Activated T-cell treated with anti-CD3 and anti-CD28 coated beads for 24 hours (primary cell): ENCODE measurements at regions not wholly inside any gene's neighbourhood (a gene's known extent, or its start where the extent isn't known, plus 50 kb on each side); places are given as distances from the start of the nearest gene placed in this dataset.
"Not testable (repeated sequence)": the region's sequence is repeated elsewhere in the genome, so short reads cannot be mapped to it uniquely, and the experiment has no call there.

Source experiments
- DNase-seq: peaks from one replicate; pipeline ENCODE4 v3.0.0-alpha.2; 2020; ENCODE audit warnings: low read depth

DNA sequence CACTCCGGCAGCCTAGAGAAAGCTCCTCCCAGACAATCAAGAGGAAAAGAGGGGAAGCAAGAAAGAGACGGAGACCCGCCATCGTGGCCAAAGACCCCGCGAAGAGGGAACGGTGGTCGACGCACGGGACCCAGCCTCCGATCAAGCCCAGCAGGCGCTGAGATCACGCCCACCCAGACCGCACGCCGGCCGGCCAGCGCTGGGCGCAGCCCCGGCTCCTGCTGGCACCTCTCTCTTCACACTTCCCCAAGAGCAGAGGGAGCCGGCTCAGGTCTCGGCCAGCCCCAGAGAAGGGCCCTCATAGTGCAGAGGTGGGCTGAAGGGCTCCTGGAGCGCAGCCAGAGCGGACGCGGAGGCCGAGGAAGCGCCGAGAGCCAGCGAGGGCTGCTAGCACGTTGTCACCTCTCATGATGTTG lies 918.4 kb upstream of the ADAMTS5 start:
- no peak for DNase-seq

- not testable (repeated sequence) for DNase-seq
Observed at GRCh38 chr21:27881331-27881730, 914.4 kb upstream of the ADAMTS5 start.

- not testable (repeated sequence) for DNase-seq
Observed at GRCh38 chr21:27872411-27872810, 905.5 kb upstream of the ADAMTS5 start.

DNA sequence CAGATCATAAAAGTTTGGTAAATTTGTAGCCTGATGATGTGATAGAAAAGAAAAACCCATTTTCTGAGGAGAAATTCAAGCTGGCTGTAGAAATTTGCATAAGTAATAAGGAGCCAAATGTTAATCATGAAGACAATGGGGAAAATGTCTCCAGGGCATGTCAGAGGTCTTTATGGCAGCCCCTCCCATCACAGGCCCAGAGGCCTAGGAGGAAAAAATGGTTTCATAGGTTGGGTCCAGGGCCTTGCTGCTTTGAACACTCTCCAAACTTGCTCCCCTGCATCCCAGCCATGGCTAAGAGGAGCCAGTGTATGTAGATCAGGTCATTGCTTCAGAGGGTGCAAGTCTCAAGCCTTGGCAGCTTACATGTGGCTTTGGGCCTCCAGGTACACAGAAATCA lies 903.9 kb upstream of the ADAMTS5 start:
- DNase-seq, result not testable (repeated sequence)

- not testable (repeated sequence) for DNase-seq
Observed at GRCh38 chr21:27860314-27860955, 893.5 kb upstream of the ADAMTS5 start.

GRCh38 chr21:27858053-27858825 lies 891.4 kb upstream of the ADAMTS5 start:
- DNase-seq, result not testable (repeated sequence)

DNA sequence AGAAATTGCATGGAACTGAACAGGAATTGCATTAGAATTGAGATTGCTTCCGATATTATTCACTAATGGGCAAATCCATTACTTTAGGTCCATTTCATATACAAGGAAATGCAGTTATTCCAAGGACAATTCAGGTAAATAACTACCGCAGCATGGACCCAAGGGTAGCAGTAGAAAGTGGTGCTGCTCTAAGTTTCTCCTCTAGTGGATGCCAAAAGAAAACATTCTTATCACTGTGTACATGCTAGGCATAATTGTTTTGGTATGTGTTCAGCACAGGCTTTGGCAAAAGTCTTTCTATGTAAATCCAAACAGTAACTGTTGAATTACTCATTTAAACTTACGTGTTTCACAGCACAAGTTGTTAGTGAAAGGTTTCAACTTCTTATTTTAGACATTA lies 890.1 kb upstream of the ADAMTS5 start:
- not testable (repeated sequence) for DNase-seq

- no peak for DNase-seq
Observed at GRCh38 chr21:27841084-27841672, 874.3 kb upstream of the ADAMTS5 start.

GRCh38 chr21:27840262-27840661 lies 873.4 kb upstream of the ADAMTS5 start:
- no peak for DNase-seq

DNA sequence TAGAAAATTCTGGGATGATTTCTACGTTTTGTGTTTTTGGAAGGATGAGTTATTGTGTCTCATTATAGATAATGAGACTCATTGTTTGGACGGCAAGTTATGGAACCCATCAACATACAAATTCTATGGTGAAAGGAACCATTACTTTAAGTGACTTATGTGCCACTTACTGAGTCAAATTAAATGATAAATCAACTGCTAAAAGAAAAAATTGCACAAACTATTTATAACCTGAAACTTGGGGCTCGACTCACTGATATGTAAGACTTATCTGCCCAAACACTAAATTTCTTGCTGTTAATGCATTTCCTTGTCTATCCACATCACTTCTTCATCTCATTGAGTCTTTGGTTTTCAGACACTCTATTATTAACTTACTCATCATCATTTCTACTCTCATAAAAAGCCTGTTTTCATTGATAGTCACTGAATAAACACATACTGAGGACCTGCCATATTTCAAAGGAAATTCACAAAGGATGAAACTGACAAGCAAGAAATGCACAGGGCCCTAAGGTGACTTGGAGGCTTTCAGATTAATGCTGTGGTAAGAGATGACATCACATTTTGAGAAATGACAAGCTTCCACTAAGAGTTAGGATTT lies 872.7 kb upstream of the ADAMTS5 start:
- no peak for DNase-seq

DNA sequence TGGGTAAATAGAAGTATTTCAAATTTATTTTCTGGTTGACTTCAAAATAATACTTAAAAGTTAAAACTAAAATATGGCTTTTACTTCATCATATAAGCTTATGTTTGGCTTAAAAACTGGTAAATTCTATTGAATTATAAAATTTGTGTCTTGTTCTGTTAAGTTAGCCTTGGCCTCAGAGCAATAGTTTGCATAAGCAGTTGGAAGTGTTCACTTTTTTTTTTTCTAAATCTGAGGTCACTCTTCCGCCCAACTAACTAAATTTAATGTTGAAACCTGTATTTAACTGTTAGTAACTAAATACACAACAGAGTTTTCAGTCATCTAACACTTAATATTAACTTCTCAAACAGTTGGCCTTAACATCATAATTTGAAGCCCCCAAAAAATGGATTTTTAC lies 871.7 kb upstream of the ADAMTS5 start:
- DNase-seq, result no peak

- no peak for DNase-seq
Observed at GRCh38 chr21:27837936-27838335, 871.0 kb upstream of the ADAMTS5 start.

DNA sequence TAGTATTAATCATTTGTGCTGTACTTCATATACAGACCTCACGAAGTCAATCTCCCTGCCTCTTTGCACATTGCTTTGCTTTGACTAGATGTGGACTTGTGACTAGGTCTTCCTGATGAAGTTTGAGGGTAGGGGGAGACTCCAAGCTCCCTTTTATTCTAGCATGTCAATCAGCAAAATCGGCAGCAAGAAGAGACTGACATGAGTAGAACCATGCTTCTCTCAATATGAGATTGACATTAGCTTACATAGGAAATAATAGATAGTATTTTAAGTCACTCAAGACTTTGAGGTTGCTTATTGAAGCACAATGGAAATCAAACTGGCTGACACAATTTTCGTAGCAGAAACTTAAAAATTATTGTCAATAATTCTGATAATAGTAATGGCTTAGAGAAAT lies 866.4 kb upstream of the ADAMTS5 start:
- no peak for DNase-seq

DNA sequence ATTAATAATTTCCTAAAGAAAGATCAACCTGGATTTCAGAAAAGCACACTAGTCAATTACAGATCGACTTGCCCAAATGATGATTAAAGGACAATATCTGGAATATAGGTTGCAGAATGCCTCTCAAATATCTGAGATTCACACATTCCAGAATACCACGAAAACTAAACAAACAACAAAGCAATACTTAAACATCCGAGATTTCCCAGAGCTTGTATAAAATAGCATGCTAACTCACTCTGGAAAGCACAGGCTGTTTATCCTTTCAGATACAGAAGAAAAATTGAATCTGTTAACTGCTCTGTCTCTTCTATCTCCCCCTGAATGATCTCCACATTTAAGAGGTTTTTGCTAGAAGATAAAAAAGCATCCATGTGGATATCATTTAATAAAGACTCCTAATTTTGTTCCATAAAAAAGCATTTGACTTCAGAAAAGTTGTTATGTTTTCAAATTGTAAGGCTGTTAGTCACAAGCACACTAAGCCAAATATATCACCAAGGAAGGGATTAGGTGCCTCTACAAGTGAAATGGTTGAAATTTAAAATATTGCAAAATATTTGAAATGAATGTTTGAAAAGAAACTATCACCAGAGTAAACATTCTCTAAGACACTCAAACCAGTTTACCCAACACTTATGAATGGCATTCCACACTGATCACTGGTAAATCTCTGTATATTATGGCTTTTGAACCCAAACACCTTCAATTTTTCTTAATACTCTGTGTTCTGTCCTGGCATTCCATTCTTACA lies 865.1 kb upstream of the ADAMTS5 start:
- DNase-seq, result no peak

DNA sequence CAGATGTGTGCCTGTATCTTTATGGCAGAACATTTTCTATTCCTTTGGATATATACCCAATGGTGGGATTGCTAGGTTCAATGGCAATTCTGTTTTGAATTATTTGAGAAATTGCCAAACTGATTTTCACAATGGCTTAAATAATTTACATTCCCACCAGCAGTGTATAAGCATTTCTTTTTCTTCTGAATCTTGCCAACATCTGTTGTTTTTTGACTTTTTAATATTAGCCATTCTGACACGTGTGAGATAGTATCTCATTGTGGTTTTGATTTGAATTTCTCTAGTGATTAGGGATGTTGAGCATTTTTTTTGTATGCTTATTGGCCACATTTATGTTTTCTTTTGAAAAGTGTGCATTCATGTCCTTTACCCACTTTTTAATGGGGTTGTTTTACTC lies 864.3 kb upstream of the ADAMTS5 start:
- DNase-seq, result no peak

GRCh38 chr21:27827972-27828371 lies 861.1 kb upstream of the ADAMTS5 start:
- DNase-seq, result no peak

DNA sequence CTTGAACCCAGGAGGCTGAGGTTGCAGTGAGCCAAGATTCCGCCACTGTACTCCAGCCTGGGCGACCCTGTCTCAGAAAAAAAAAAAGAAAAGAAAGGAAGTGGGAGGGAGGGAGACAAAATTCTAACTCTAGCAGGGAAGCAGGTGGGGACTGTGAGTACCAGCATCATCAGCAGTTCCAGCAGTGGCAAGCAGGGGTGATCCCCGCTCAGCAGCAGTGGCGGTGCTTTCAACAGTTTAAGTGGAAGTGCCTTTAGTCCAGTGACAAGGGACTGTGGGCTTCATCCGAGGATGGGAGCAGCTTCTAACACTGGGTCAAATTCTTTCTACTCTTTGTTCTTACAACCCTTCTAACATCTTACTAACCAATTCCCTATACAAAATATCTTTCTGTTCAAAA lies 858.1 kb upstream of the ADAMTS5 start:
- DNase-seq, result no peak

DNA sequence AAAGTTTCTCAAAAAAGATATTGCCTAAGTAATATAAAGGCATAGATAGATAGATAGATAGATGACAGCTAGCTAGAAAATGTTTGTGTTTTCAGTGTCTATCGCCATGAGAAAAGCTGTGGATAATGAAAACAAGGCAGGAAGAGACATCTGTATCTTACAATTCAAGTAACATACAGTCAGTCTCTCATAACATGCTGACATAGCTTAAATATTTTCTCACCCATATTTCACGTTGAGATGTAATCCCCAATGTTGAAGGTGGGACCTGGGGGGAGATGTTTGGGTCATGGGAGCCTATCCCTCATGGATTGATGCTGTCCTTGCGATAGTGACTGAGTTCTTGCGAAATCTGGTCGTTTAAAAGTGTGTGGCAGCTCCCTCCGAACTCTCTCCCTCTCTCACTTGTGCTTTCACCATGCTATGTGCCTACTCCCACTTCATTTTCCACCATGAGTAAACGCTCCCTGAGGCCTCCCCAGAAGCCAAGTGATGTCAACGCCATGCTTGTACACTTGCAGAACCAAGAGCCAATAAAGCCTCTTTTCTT lies 856.8 kb upstream of the ADAMTS5 start:
- DNase-seq, result no peak

DNA sequence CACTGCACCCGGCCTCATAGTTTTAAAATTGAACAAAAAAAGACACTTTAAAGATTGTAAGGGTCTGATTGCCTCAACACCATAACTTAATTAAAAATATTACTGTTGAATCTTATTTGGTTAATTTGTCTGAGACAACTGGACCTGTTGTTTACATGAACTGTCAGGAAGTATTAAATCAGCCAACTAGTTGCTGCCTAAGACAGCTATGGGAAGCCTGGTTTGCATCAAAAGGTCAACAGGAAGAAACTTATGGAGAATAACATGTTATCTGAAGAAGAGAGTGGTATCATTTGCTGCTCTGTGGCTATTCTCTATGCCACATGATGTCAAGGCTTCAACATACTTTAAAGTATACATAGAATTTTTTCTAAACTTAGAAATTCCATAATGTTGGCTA lies 853.5 kb upstream of the ADAMTS5 start:
- no peak for DNase-seq

- no peak for DNase-seq
Observed at GRCh38 chr21:27819299-27819698, 852.4 kb upstream of the ADAMTS5 start.

DNA sequence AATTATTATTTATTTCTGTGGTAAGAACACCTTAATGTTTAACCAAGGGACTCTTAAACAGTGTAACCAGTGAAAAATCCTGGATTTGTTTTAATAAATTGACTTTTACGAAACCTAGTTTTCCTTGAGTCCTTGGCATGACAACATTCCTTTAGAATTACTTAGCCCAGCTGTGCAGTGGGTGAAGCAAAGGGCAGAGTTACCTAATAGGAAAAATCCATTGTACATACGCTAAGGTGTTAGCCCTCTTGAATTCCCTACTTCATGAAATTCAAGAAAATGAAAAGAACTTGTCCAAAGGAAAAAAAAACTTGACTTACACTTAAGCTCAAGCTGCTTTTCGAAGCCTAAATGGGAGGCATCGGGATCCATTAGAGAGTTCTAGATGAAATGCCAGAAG lies 852.0 kb upstream of the ADAMTS5 start:
- DNase-seq, result no peak
